IMR-90 (cell line): ENCODE measurements at regions not wholly inside any gene's neighbourhood (a gene's known extent, or its start where the extent isn't known, plus 50 kb on each side); places are given as distances from the start of the nearest gene placed in this dataset.

Source experiments
- ATAC-seq: fragments of 200-7000 bp; cut with Tn5 transposase; 2 replicates; pipeline ENCODE4 v1.9.1; 2020; ENCODE audit warnings: low read depth, mild to moderate bottlenecking, moderate library complexity
- BruUV-seq: library from RNA; stranded (reverse); fragments of 400-500 nt; replicated peaks from 2 replicates; lab custom pipeline; 2021; lab: Mats Ljungman, UMichigan
- CTCF ChIA-PET: fragments of 300-600 bp; formaldehyde crosslinking; extraction: SDS; loops from one replicate; lab custom pipeline; 2021; ENCODE audit warnings: antibody characterized with exemption; lab: Yijun Ruan, JAX
- POLR2A ChIA-PET: fragments of 300-600 bp; sonication (Branson Sonifier 250); formaldehyde crosslinking; loops from one replicate; lab custom pipeline; 2022; ENCODE audit warnings: antibody characterized with exemption; ENCODE audit not compliant: unreplicated experiment; lab: Charles Lee
- DNase-seq: peaks from one replicate; pipeline ENCODE4 v3.0.0; 2013
- H2AFZ ChIP-seq: replicated peaks from 2 replicates; pipeline ENCODE3; 2013; ENCODE audit warnings: low read length, mild to moderate bottlenecking; ENCODE audit not compliant: poor library complexity
- H2AK5ac ChIP-seq: 2 replicates; pipeline ENCODE4 v1.6.1; 2013; ENCODE audit warnings: low read depth, low read length, inconsistent platforms
- H2AK9ac ChIP-seq: replicated peaks from 2 replicates; pipeline ENCODE3; 2013; ENCODE audit warnings: mild to moderate bottlenecking, low read depth, low read length, moderate library complexity; ENCODE audit not compliant: poor library complexity
- H2BK120ac ChIP-seq: 2 replicates; pipeline ENCODE4 v1.6.1; 2013; ENCODE audit warnings: low read depth, low read length, inconsistent platforms
- H2BK15ac ChIP-seq: 3 replicates; pipeline ENCODE4 v1.6.1; 2013; ENCODE audit warnings: low read depth, low read length, inconsistent platforms
- H2BK20ac ChIP-seq: 2 replicates; pipeline ENCODE4 v1.6.1; 2013; ENCODE audit warnings: low read depth, mild to moderate bottlenecking, inconsistent platforms, low read length, moderate library complexity
- H2BK5ac ChIP-seq: 2 replicates; pipeline ENCODE4 v1.6.1; 2013; ENCODE audit warnings: mild to moderate bottlenecking, low read depth, low read length, inconsistent platforms; ENCODE audit not compliant: poor library complexity, severe bottlenecking
- H3K14ac ChIP-seq: replicated peaks from 2 replicates; pipeline ENCODE4 v1.6.1; 2013; ENCODE audit warnings: low read depth, low read length, inconsistent platforms
- H3K18ac ChIP-seq: 2 replicates; pipeline ENCODE4 v1.6.1; 2013; ENCODE audit warnings: low read depth, low read length, control low read depth
- H3K23ac ChIP-seq: 2 replicates; pipeline ENCODE4 v1.6.1; 2013; ENCODE audit warnings: low read depth, low read length, inconsistent platforms
- H3K27ac ChIP-seq: 2 replicates; pipeline ENCODE4 v1.5.1; 2013; ENCODE audit warnings: mild to moderate bottlenecking, control low read depth, low read length; ENCODE audit not compliant: insufficient read depth
- H3K27me3 ChIP-seq: 2 replicates; pipeline ENCODE4 v1.6.1; 2013; ENCODE audit warnings: low read length; ENCODE audit not compliant: control insufficient read depth, insufficient read depth
- H3K36me3 ChIP-seq: 2 replicates; pipeline ENCODE4 v1.6.1; 2013; ENCODE audit warnings: low read length, mixed read lengths; ENCODE audit not compliant: control insufficient read depth, insufficient read depth
- H3K4ac ChIP-seq: 2 replicates; pipeline ENCODE4 v1.6.1; 2013; ENCODE audit warnings: low read depth, low read length, inconsistent platforms
- H3K4me1 ChIP-seq: 2 replicates; pipeline ENCODE4 v1.6.1; 2013; ENCODE audit warnings: low read length, mixed read lengths; ENCODE audit not compliant: control insufficient read depth, insufficient read depth
- H3K4me2 ChIP-seq: 2 replicates; pipeline ENCODE4 v1.6.1; 2013; ENCODE audit warnings: low read depth, mild to moderate bottlenecking, control low read depth, low read length, moderate library complexity
- H3K4me3 ChIP-seq: 2 replicates; pipeline ENCODE4 v1.5.1; 2013; ENCODE audit warnings: low read depth, mild to moderate bottlenecking, control low read depth, low read length, moderate library complexity; ENCODE audit not compliant: insufficient read depth
- H3K56ac ChIP-seq: 2 replicates; pipeline ENCODE4 v1.6.1; 2013; ENCODE audit warnings: low read length, inconsistent platforms; ENCODE audit not compliant: insufficient read depth; ENCODE audit errors: extremely low read depth
- H3K79me1 ChIP-seq, 2 experiments: 2 replicates each; pipeline ENCODE4 v1.6.1; 2013; ENCODE audit warnings: low read length in 2 of 2, inconsistent platforms in 1 of 2, low read depth in 1 of 2
- H3K9ac ChIP-seq: 2 replicates; pipeline ENCODE4 v1.6.1; 2013; ENCODE audit warnings: low read depth, low read length, control low read depth
- H3K9me1 ChIP-seq: 2 replicates; pipeline ENCODE4 v1.6.1; 2013; ENCODE audit warnings: low read length, inconsistent platforms; ENCODE audit not compliant: insufficient read depth
- H3K9me3 ChIP-seq: 2 replicates; pipeline ENCODE4 v1.6.1; 2013; ENCODE audit warnings: low read length; ENCODE audit not compliant: control insufficient read depth, insufficient read depth
- H4K20me1 ChIP-seq: 2 replicates; pipeline ENCODE4 v1.6.1; 2013; ENCODE audit warnings: low read length, inconsistent platforms; ENCODE audit not compliant: insufficient read depth
- H4K5ac ChIP-seq: 2 replicates; pipeline ENCODE4 v1.6.1; 2013; ENCODE audit warnings: mild to moderate bottlenecking, low read depth, low read length, control low read depth
- H4K8ac ChIP-seq, 2 experiments: 2 replicates each; pipeline ENCODE4 v1.6.1; 2013; ENCODE audit warnings: low read depth in 2 of 2, low read length in 2 of 2, control low read depth in 1 of 2, inconsistent platforms in 1 of 2
- H4K91ac ChIP-seq: 2 replicates; pipeline ENCODE4 v1.6.1; 2013; ENCODE audit warnings: low read depth, low read length, inconsistent platforms; ENCODE audit not compliant: insufficient read depth
- CEBPB ChIP-seq: IDR thresholded peaks from 2 replicates; pipeline ENCODE4 v1.6.1; 2012; ENCODE audit warnings: low read depth, low read length, improper control_type of control experiment
- CTCF ChIP-seq: conservative IDR thresholded peaks from 2 replicates; pipeline ENCODE4 v1.5.1; 2012; ENCODE audit warnings: mild to moderate bottlenecking, low read depth, low read length, improper control_type of control experiment
- ELK1 ChIP-seq: fragments of 150-350 bp; IDR thresholded peaks from 2 replicates; pipeline ENCODE4 v1.6.1; 2016; ENCODE audit warnings: low read depth, mild to moderate bottlenecking, low read length, moderate library complexity, borderline replicate concordance
- FOS ChIP-seq: fragments of 150-350 bp; IDR thresholded peaks from 2 replicates; pipeline ENCODE4 v1.6.1; 2016; ENCODE audit warnings: low read depth, low read length
- MAFK ChIP-seq: IDR thresholded peaks from 2 replicates; pipeline ENCODE4 v1.6.1; 2012; ENCODE audit warnings: low read depth, low read length, improper control_type of control experiment
- MAZ ChIP-seq: IDR thresholded peaks from 2 replicates; pipeline ENCODE4 v1.6.1; 2012; ENCODE audit warnings: low read depth, mild to moderate bottlenecking, low read length, improper control_type of control experiment, moderate library complexity, borderline replicate concordance
- MXI1 ChIP-seq: IDR thresholded peaks from 2 replicates; pipeline ENCODE4 v1.6.1; 2012; ENCODE audit warnings: low read depth, mild to moderate bottlenecking, low read length, moderate library complexity, borderline replicate concordance
- NFE2L2 ChIP-seq: fragments of 150-350 bp; IDR thresholded peaks from 2 replicates; pipeline ENCODE4 v1.6.1; 2016; ENCODE audit warnings: low read depth, mild to moderate bottlenecking, low read length
- RCOR1 ChIP-seq: IDR thresholded peaks from 2 replicates; pipeline ENCODE4 v1.6.1; 2012; ENCODE audit warnings: mild to moderate bottlenecking, low read length, improper control_type of control experiment; ENCODE audit not compliant: insufficient replicate concordance
- SMC3 ChIP-seq: fragments of 150-350 bp; IDR thresholded peaks from 2 replicates; pipeline ENCODE4 v1.6.1; 2016; ENCODE audit warnings: low read depth, mild to moderate bottlenecking, antibody characterized with exemption, low read length, moderate library complexity
- USF2 ChIP-seq: fragments of 150-350 bp; IDR thresholded peaks from 2 replicates; pipeline ENCODE4 v1.6.1; 2017; ENCODE audit warnings: mild to moderate bottlenecking, antibody characterized with exemption, low read length, low read depth
- WGBS, 2 experiments: methylation state at CpG; one replicate each; pipeline versions ENCODE4 v1.1.5 to v1.1.7; 2013; ENCODE audit warnings: missing lambda C conversion rate in 2 of 2; ENCODE audit not compliant: insufficient read length in 1 of 2; ENCODE audit errors: extremely low coverage in 2 of 2; 5-methylcytosine and 5-hydroxymethylcytosine counted together
- dilution Hi-C: fragments of 300-500 bp; cut with HindIII; formaldehyde crosslinking; loops from one replicate; pipeline ENCODE4 v1.14.3; 2018; ENCODE audit warnings: low sequenced_read_pairs; ENCODE audit not compliant: unreplicated experiment
- in situ Hi-C: fragments of 300-500 bp; cut with MboI; formaldehyde crosslinking; loops from 3 replicates; pipeline ENCODE4 v1.14.3; 2019; ENCODE audit warnings: low sequenced_read_pairs, inconsistent platforms, mixed read lengths
- intact Hi-C: fragments of 100-400 bp; cut with micrococcal nuclease; formaldehyde crosslinking; loops from 2 replicates; pipeline ENCODE4 v1.10.0; 2022

GRCh38 chr10:3978761-3979160 lies 193.8 kb upstream of the KLF6 start:
- Histone ChIP-seq H3K79me1 (no peaks in the 10 kb centered on the region), H3K56ac (no peak overlapping the region), H2AFZ (no peak overlapping the region), H4K8ac (no peak overlapping the region), H3K23ac (no peak overlapping the region), H3K9ac (no peak overlapping the region), H3K14ac (no peak overlapping the region), H3K9me1 (peaks cover 4% of the 10 kb centered on the region), H2BK120ac (no peak overlapping the region), H3K27ac (no peak overlapping the region), H3K9me3 (peaks cover 3% of the 10 kb centered on the region; the same call in 1 of the 2 replicates), H3K4me2 (no peak overlapping the region), H2BK15ac (no peak overlapping the region), H3K4me1 (0 out of 2 replicates have a peak, but pooled peaks cover 2% of the 10 kb centered on the region), H2AK9ac (no peak overlapping the region), H4K91ac (no peak overlapping the region), H4K5ac (no peak overlapping the region), H2BK20ac (no peak overlapping the region), H3K4ac (no peak overlapping the region), H2AK5ac (no peak overlapping the region), H3K36me3 (no peaks in the 10 kb centered on the region), H4K20me1 (no peaks in the 10 kb centered on the region), H2BK5ac (no peak overlapping the region), H3K27me3 (no peaks in the 10 kb centered on the region), H3K18ac (no peak overlapping the region), H3K4me3 (no peak overlapping the region)
- ATAC-seq: no peak
- in situ Hi-C loops: no loop called here
- no TSS peak for BruUV-seq
- no peak for DNase-seq
- intact Hi-C loops: no loop called here
- ChIA-PET CTCF (no interaction called here), POLR2A (no interaction called here)
- TF ChIP-seq CEBPB (no peak), NFE2L2 (no peak), CTCF (no peak), USF2 (no peak), RCOR1 (no peak), MAFK (no peak), MAZ (no peak), MXI1 (no peak), FOS (no peak), SMC3 (no peak), ELK1 (no peak)
- dilution Hi-C loops: no loop called here
- no CpG with 5 or more reads among the region's 4 CpGs for WGBS, 2 experiments
